Activated CD8-positive, alpha-beta T cell treated with anti-CD3 and anti-CD28 coated beads for 36 hours (primary cell): ENCODE measurements at regions not wholly inside any gene's neighbourhood (a gene's known extent, or its start where the extent isn't known, plus 50 kb on each side); places are given as distances from the start of the nearest gene placed in this dataset.
"Not testable (repeated sequence)": the region's sequence is repeated elsewhere in the genome, so short reads cannot be mapped to it uniquely, and the experiment has no call there.

Experiments
- ATAC-seq: fragments of 200-7000 bp; cut with Tn5 transposase; one replicate; pipeline ENCODE4 v1.10.0; 2021; ENCODE audit warnings: mild to moderate bottlenecking, moderate library complexity
- CTCF ChIA-PET: fragments of 350-600 bp; sonication (Branson Sonifier 250); formaldehyde crosslinking; loops from one replicate; lab custom pipeline; 2021; ENCODE audit warnings: antibody characterized with exemption; lab: Charles Lee
- POLR2A ChIA-PET: fragments of 350-600 bp; sonication (Branson Sonifier 250); formaldehyde crosslinking; loops from one replicate; lab custom pipeline; 2021; ENCODE audit warnings: antibody characterized with exemption; lab: Charles Lee
- DNase-seq: peaks from one replicate; pipeline ENCODE4 v3.0.0-alpha.2; 2020
- H3K27ac Mint-ChIP-seq: one replicate; pipeline ENCODE4 v1.8.0; 2021; ENCODE audit warnings: mild to moderate bottlenecking, mixed read lengths
- H3K27me3 Mint-ChIP-seq: one replicate; pipeline ENCODE4 v1.8.0; 2021; ENCODE audit warnings: mixed read lengths
- H3K36me3 Mint-ChIP-seq: one replicate; pipeline ENCODE4 v1.8.0; 2021; ENCODE audit warnings: low read depth, mixed read lengths
- H3K4me1 Mint-ChIP-seq: one replicate; pipeline ENCODE4 v1.8.0; 2021; ENCODE audit warnings: low read depth, mixed read lengths
- H3K4me3 Mint-ChIP-seq: one replicate; pipeline ENCODE4 v1.8.0; 2021; ENCODE audit warnings: mild to moderate bottlenecking, moderate library complexity, mixed read lengths
- H3K9me3 Mint-ChIP-seq: one replicate; pipeline ENCODE4 v1.8.0; 2021; ENCODE audit warnings: mixed read lengths
- intact Hi-C: fragments of 100-400 bp; cut with micrococcal nuclease; formaldehyde crosslinking; loops from one replicate; pipeline ENCODE4 v1.10.0; 2022
- TF ChIP-seq, protein P1 (sequence below): fragments of 200-600 bp; IDR thresholded peaks from one replicate; pipeline ENCODE4 v1.8.0; 2022; ENCODE audit warnings: antibody characterized with exemption, mild to moderate bottlenecking

DNA sequence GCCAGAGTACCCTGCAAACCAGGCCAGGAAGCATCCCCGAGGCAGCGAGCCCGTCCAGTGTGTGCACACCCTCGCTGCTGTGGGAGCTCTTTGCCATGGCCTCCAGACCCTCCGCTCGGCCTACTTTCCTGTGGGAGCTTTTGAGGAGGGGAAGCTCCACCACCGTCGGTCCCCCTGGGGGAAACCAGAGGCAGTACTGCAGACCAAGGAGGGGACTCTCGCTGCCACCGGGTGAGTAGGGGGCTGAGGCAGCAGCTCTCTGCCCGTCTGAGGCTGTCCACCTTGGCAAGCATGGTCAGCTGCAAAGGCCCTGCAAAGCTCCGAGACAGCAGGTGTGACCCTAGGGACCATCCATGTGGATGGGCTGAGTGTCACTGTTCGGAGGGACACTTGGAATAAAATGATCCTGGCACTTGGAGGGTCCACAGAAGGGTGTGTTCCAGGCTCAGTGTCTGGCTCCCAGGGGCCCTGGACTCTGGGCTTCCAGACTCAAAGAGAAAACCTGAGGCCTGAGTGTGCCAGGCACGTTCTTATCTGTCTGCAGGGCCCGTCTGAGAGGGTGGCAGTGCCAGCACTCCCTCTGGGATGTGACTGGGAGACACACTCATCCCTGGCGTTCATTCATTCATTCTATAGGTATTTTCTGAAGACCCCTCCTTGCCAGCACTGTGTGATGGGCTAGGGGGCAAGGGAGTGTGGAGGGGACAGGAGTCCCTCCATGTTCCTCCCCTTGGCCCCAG lies 282.8 kb upstream of the HS6ST1 start:
- POLR2A ChIA-PET: no interaction called here
- CTCF ChIA-PET: no interaction called here
- Mint-ChIP-seq H3K27me3 (no peaks in the 10 kb centered on the region), H3K36me3 (no peaks in the 10 kb centered on the region), H3K4me1 (no peaks in the 10 kb centered on the region), H3K27ac (no peak overlapping the region), H3K4me3 (no peak overlapping the region), H3K9me3 (no peaks in the 10 kb centered on the region)
- no peak for ATAC-seq
- DNase-seq: no peak
- TF ChIP-seq, protein P1, sequence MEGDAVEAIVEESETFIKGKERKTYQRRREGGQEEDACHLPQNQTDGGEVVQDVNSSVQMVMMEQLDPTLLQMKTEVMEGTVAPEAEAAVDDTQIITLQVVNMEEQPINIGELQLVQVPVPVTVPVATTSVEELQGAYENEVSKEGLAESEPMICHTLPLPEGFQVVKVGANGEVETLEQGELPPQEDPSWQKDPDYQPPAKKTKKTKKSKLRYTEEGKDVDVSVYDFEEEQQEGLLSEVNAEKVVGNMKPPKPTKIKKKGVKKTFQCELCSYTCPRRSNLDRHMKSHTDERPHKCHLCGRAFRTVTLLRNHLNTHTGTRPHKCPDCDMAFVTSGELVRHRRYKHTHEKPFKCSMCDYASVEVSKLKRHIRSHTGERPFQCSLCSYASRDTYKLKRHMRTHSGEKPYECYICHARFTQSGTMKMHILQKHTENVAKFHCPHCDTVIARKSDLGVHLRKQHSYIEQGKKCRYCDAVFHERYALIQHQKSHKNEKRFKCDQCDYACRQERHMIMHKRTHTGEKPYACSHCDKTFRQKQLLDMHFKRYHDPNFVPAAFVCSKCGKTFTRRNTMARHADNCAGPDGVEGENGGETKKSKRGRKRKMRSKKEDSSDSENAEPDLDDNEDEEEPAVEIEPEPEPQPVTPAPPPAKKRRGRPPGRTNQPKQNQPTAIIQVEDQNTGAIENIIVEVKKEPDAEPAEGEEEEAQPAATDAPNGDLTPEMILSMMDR: no peak
- intact Hi-C loops: no loop called here

- intact Hi-C loops: no loop called here
- Mint-ChIP-seq H3K9me3 (no peaks in the 10 kb centered on the region), H3K27ac (no peak overlapping the region), H3K27me3 (no peaks in the 10 kb centered on the region), H3K4me3 (no peak overlapping the region), H3K36me3 (no peaks in the 10 kb centered on the region), H3K4me1 (no peaks in the 10 kb centered on the region)
- POLR2A ChIA-PET: no interaction called here
- ATAC-seq (no peak), DNase-seq (no peak)
- TF ChIP-seq, protein P1: no peak
- CTCF ChIA-PET: no interaction called here
Measured at GRCh38 chr2:128602038-128602698, 283.5 kb upstream of the HS6ST1 start.

- intact Hi-C loops: no loop called here
- ATAC-seq (no peak), DNase-seq (no peak)
- Mint-ChIP-seq H3K27me3 (no peaks in the 10 kb centered on the region), H3K4me1 (no peaks in the 10 kb centered on the region), H3K36me3 (no peaks in the 10 kb centered on the region), H3K4me3 (no peak overlapping the region), H3K27ac (no peak overlapping the region), H3K9me3 (no peaks in the 10 kb centered on the region)
- TF ChIP-seq, protein P1: no peak
- POLR2A ChIA-PET: no interaction called here
- CTCF ChIA-PET: no interaction called here
Measured at GRCh38 chr2:128602699-128603101, 284.0 kb upstream of the HS6ST1 start.

GRCh38 chr2:128603411-128603924 lies 284.8 kb upstream of the HS6ST1 start:
- Mint-ChIP-seq H3K9me3 (no peaks in the 10 kb centered on the region), H3K36me3 (no peaks in the 10 kb centered on the region), H3K27ac (no peak overlapping the region), H3K27me3 (no peaks in the 10 kb centered on the region), H3K4me3 (no peak overlapping the region), H3K4me1 (no peaks in the 10 kb centered on the region)
- no peak for DNase-seq
- intact Hi-C loops: no loop called here
- ATAC-seq: no peak
- CTCF ChIA-PET: no interaction called here
- POLR2A ChIA-PET: interaction anchor here (1.0 kb wide), 1 partner anchor 9 kb away, joined by 3 read pairs; no protein-coding TSS in a partner anchor
- TF ChIP-seq, protein P1: no peak

DNA sequence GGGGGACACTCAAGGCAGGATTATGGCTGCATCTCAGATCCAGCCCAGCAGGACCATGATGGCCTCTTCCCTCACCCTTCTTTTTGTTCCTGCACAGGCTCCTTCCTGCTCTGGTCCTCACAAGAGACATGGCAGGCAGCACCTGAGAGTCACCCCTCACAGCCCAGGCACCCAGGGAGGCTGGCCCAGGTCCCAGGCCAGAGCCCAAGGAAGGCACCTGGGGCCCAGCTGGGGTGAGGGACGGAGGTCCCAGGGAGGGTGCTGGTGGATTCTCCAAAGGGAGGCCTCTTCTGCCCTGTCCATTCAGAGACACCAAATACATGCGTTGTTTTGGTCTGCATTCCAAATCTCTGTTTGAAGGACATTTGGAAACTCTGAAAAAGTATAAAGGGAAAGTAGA lies 285.4 kb upstream of the HS6ST1 start:
- TF ChIP-seq, protein P1: no peak
- Mint-ChIP-seq H3K4me3 (no peak overlapping the region), H3K9me3 (no peaks in the 10 kb centered on the region), H3K36me3 (no peaks in the 10 kb centered on the region), H3K27me3 (no peaks in the 10 kb centered on the region), H3K27ac (no peak overlapping the region), H3K4me1 (no peaks in the 10 kb centered on the region)
- DNase-seq (no peak), ATAC-seq (no peak)
- intact Hi-C loops: no loop called here
- CTCF ChIA-PET: no interaction called here
- POLR2A ChIA-PET: interaction anchor here (1.0 kb wide), 1 partner anchor 9 kb away, joined by 3 read pairs; no protein-coding TSS in a partner anchor

DNA sequence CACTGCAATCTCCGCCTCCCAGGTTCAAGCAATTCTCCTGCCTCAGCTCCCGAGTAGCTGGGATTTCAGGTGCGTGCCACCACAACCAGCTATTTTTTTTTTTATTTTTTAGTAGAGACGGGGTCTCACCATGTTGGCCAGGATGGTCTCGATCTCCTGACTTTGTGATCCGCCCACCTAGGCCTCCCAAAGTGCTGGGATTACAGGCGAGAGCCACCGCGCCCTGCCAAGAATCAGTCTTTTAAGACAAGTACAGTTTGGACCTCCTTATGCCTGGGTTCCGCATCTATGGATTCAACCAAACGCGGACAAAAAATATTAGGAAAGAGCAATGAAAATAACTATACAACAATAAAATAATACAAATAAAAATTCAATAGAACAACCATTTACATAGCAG lies 285.9 kb upstream of the HS6ST1 start:
- H3K27me3 Mint-ChIP-seq, H3K36me3 Mint-ChIP-seq, H3K4me3 Mint-ChIP-seq, H3K27ac Mint-ChIP-seq, CTCF ChIA-PET, H3K9me3 Mint-ChIP-seq, DNase-seq, ATAC-seq, H3K4me1 Mint-ChIP-seq, intact Hi-C loops, POLR2A ChIA-PET: not testable (repeated sequence)
